ENCODE measurements at regions not wholly inside any gene's neighbourhood (a gene's known extent, or its start where the extent isn't known, plus 50 kb on each side); places are given as distances from the start of the nearest gene placed in this dataset.

- TF ChIP-seq TAF1 (IDR thresholded peaks at IDR 0.05; ENCODE audit: borderline replicate concordance, low read depth, low read length) = no peak
- no peak for TF ChIP-seq MAX (IDR thresholded peaks at IDR 0.05; ENCODE audit: low read depth)
- TF ChIP-seq CTCF (IDR thresholded peaks at IDR 0.05) = no peak
- TF ChIP-seq RFX5 (IDR thresholded peaks at IDR 0.05; ENCODE audit: low read length) = no peak
- TF ChIP-seq EZH2phosphoT487 (IDR thresholded peaks at IDR 0.05; ENCODE audit: borderline replicate concordance, low read depth) = no peak
- TF ChIP-seq NFIC (IDR thresholded peaks at IDR 0.05; ENCODE audit: borderline replicate concordance) = no peak
- TF ChIP-seq REST (IDR thresholded peaks at IDR 0.05; ENCODE audit: low read depth, low read length) = no peak
Measured at GRCh38 chr14:40232302-40232701, 800.1 kb upstream of the FBXO33 start.
